Activated CD8-positive, alpha-beta T cell treated with anti-CD3 and anti-CD28 coated beads for 36 hours (primary cell): ENCODE measurements at regions not wholly inside any gene's neighbourhood (a gene's known extent, or its start where the extent isn't known, plus 50 kb on each side); places are given as distances from the start of the nearest gene placed in this dataset.

Experiments
- ATAC-seq: fragments of 200-7000 bp; cut with Tn5 transposase; one replicate; pipeline ENCODE4 v1.10.0; 2021; ENCODE audit warnings: mild to moderate bottlenecking, moderate library complexity
- CTCF ChIA-PET: fragments of 350-600 bp; sonication (Branson Sonifier 250); formaldehyde crosslinking; loops from one replicate; lab custom pipeline; 2021; ENCODE audit warnings: antibody characterized with exemption; lab: Charles Lee
- POLR2A ChIA-PET: fragments of 350-600 bp; sonication (Branson Sonifier 250); formaldehyde crosslinking; loops from one replicate; lab custom pipeline; 2021; ENCODE audit warnings: antibody characterized with exemption; lab: Charles Lee
- DNase-seq: peaks from one replicate; pipeline ENCODE4 v3.0.0-alpha.2; 2020
- H3K27ac Mint-ChIP-seq: one replicate; pipeline ENCODE4 v1.8.0; 2021; ENCODE audit warnings: mild to moderate bottlenecking, mixed read lengths
- H3K27me3 Mint-ChIP-seq: one replicate; pipeline ENCODE4 v1.8.0; 2021; ENCODE audit warnings: mixed read lengths
- H3K36me3 Mint-ChIP-seq: one replicate; pipeline ENCODE4 v1.8.0; 2021; ENCODE audit warnings: low read depth, mixed read lengths
- H3K4me1 Mint-ChIP-seq: one replicate; pipeline ENCODE4 v1.8.0; 2021; ENCODE audit warnings: low read depth, mixed read lengths
- H3K4me3 Mint-ChIP-seq: one replicate; pipeline ENCODE4 v1.8.0; 2021; ENCODE audit warnings: mild to moderate bottlenecking, moderate library complexity, mixed read lengths
- H3K9me3 Mint-ChIP-seq: one replicate; pipeline ENCODE4 v1.8.0; 2021; ENCODE audit warnings: mixed read lengths
- CTCF ChIP-seq: fragments of 200-600 bp; IDR thresholded peaks from one replicate; pipeline ENCODE4 v1.8.0; 2022; ENCODE audit warnings: antibody characterized with exemption, mild to moderate bottlenecking
- intact Hi-C: fragments of 100-400 bp; cut with micrococcal nuclease; formaldehyde crosslinking; loops from one replicate; pipeline ENCODE4 v1.10.0; 2022

DNA sequence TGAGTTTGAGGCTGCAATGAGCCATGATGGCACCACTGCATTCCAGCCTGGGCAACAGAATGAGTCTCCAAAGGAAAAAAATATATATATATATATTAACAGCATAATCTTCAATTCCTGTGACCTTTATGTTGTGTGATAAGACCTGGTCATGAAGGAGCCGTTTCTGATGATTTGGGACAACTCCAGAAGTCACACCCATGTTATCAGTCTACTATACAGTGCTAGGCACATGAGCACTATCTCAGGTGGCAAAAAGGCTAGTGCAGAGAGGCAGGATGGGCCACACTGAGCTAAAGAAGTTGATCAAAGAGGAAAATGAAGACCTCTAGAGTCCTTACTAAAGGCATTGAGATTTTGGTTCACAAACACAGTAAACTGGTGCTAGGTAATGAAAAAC lies 205.0 kb upstream of the RAD23B start:
- Mint-ChIP-seq H3K9me3 (no peaks in the 10 kb centered on the region), H3K27me3 (peaks cover 8% of the 10 kb centered on the region), H3K36me3 (no peaks in the 10 kb centered on the region), H3K27ac (no peak overlapping the region), H3K4me1 (no peaks in the 10 kb centered on the region), H3K4me3 (no peak overlapping the region)
- POLR2A ChIA-PET: no interaction called here
- CTCF ChIA-PET: interaction anchor here (1.0 kb wide), 1 partner anchor 94 kb away, joined by 4 read pairs; no protein-coding TSS in a partner anchor
- ATAC-seq: no peak
- no peak for TF ChIP-seq CTCF
- intact Hi-C loops: no loop called here
- no peak for DNase-seq

GRCh38 chr9:107079589-107079988 lies 203.5 kb upstream of the RAD23B start:
- no peaks in the 10 kb centered on the region for H3K4me1 Mint-ChIP-seq
- H3K27me3 Mint-ChIP-seq: peaks cover 8% of the 10 kb centered on the region
- intact Hi-C loops: no loop called here
- ChIA-PET POLR2A (no interaction called here), CTCF (no interaction called here)
- TF ChIP-seq CTCF: no peak
- H3K9me3 Mint-ChIP-seq: no peaks in the 10 kb centered on the region
- DNase-seq (no peak), ATAC-seq (no peak)
- no peak overlapping the region for H3K27ac Mint-ChIP-seq
- H3K4me3 Mint-ChIP-seq: no peak overlapping the region
- H3K36me3 Mint-ChIP-seq: no peaks in the 10 kb centered on the region

GRCh38 chr9:107080130-107080529 lies 202.9 kb upstream of the RAD23B start:
- no peak for TF ChIP-seq CTCF

DNA sequence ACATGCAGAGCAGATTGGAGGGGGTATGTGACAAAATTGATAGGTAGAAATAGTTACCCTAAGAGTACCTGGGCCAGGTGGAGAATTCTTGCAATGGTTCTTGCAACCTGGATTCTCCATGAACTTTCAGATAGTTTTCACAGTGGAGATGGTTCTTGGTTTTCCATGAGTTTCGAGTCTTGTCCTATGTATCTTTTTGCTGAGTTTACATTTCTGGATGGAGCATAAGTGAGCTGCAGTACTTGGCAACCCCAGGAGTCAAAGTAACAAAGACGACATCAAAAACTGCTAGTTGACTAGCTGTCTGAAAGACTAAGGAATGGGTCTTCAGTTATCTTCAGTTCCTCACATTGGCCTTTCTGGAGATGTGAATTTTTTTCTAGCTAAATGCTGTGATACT lies 196.6 kb upstream of the RAD23B start:
- ATAC-seq (no peak), DNase-seq (no peak)
- H3K36me3 Mint-ChIP-seq: no peaks in the 10 kb centered on the region
- H3K27me3 Mint-ChIP-seq: peaks cover 7% of the 10 kb centered on the region
- ChIA-PET POLR2A (no interaction called here), CTCF (no interaction called here)
- no peak overlapping the region for H3K27ac Mint-ChIP-seq
- intact Hi-C loops: no loop called here
- no peaks in the 10 kb centered on the region for H3K9me3 Mint-ChIP-seq
- no peak for TF ChIP-seq CTCF
- no peak overlapping the region for H3K4me3 Mint-ChIP-seq
- no peaks in the 10 kb centered on the region for H3K4me1 Mint-ChIP-seq

More at GRCh38 chr9:107080130-107080529, 202.9 kb upstream of the RAD23B start:
- Mint-ChIP-seq H3K27me3 (peaks cover 4% of the 10 kb centered on the region), H3K27ac (no peak overlapping the region), H3K4me1 (no peaks in the 10 kb centered on the region), H3K9me3 (no peaks in the 10 kb centered on the region), H3K36me3 (no peaks in the 10 kb centered on the region), H3K4me3 (no peak overlapping the region)
- ChIA-PET POLR2A (no interaction called here), CTCF (no interaction called here)
- no peak for ATAC-seq
- intact Hi-C loops: no loop called here
- DNase-seq: no peak

DNA sequence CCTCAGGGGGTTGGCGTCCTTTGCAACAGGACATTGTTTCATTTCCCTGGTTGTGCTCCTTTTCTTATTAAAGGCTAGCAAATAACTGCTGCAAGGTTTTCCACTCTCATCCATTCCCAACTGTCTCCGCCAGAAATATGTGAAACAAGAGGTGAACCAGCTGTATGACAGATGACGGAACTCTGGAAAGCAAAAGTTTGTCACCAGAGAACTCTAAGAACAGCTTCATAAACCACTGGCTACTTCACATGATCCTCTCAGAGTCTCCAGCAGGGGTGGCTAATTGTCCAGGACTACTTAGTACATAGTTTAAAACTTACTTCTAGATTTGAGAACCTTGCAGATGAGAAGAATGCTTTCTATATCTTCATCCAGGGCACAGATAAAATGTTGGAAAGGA lies 195.9 kb upstream of the RAD23B start:
- CTCF ChIA-PET: no interaction called here

More for the DNA sequence above, 195.9 kb upstream of the RAD23B start:
- H3K4me1 Mint-ChIP-seq: no peaks in the 10 kb centered on the region
- DNase-seq (no peak), ATAC-seq (no peak)
- intact Hi-C loops: no loop called here
- POLR2A ChIA-PET: no interaction called here
- no peak for TF ChIP-seq CTCF
- no peaks in the 10 kb centered on the region for H3K36me3 Mint-ChIP-seq
- no peak overlapping the region for H3K27ac Mint-ChIP-seq
- H3K4me3 Mint-ChIP-seq: no peak overlapping the region
- no peaks in the 10 kb centered on the region for H3K9me3 Mint-ChIP-seq
- H3K27me3 Mint-ChIP-seq: peaks cover 5% of the 10 kb centered on the region
